HEK293 (cell line): ENCODE measurements at regions not wholly inside any gene's neighbourhood (a gene's known extent, or its start where the extent isn't known, plus 50 kb on each side); places are given as distances from the start of the nearest gene placed in this dataset.

ENCODE experiments used
- CTCF ChIA-PET: fragments of 350-600 bp; formaldehyde crosslinking; extraction: SDS; loops from one replicate; lab custom pipeline; 2021; ENCODE audit warnings: antibody characterized with exemption; lab: Yijun Ruan, JAX
- POLR2A ChIA-PET: fragments of 300-600 bp; formaldehyde crosslinking; extraction: SDS; loops from one replicate; lab custom pipeline; 2020; ENCODE audit warnings: antibody characterized with exemption, inconsistent platforms; lab: Yijun Ruan, JAX
- H3K27ac ChIP-seq: fragments of 200-500 bp; sonication (Bioruptor generic); 2 replicates; pipeline ENCODE4 v1.5.1; 2014; ENCODE audit warnings: low read depth, low read length, control low read depth, inconsistent platforms; ENCODE audit errors: extremely low read depth
- H3K36me3 ChIP-seq, 2 experiments: fragments of 200-500 bp in 1 of 2; sonication (Bioruptor generic) in 1 of 2; 1 replicate in 1 of 2; 2 replicates in 1 of 2; pipeline ENCODE4 v1.5.1; 2014 to 2017; ENCODE audit warnings: inconsistent platforms in 2 of 2, low read length in 2 of 2; ENCODE audit not compliant: control insufficient read depth in 2 of 2, insufficient read depth in 1 of 2
- H3K4me1 ChIP-seq: fragments of 200-500 bp; sonication (Bioruptor generic); 2 replicates; pipeline ENCODE4 v1.5.1; 2014; ENCODE audit warnings: mild to moderate bottlenecking, low read length, inconsistent platforms; ENCODE audit not compliant: control insufficient read depth, insufficient read depth
- H3K4me3 ChIP-seq: 2 replicates; pipeline ENCODE4 v1.5.1; 2011; ENCODE audit warnings: low read depth, mild to moderate bottlenecking, control low read depth, low read length, moderate library complexity
- H3K9me3 ChIP-seq: fragments of 200-500 bp; sonication (Bioruptor generic); 2 replicates; pipeline ENCODE4 v1.5.1; 2014; ENCODE audit warnings: low read depth, low read length, inconsistent platforms; ENCODE audit not compliant: control insufficient read depth, insufficient read depth
- HOXD13 ChIP-seq: sonication (generic); formaldehyde crosslinking; IDR thresholded peaks from 2 replicates; pipeline ENCODE4 v1.8.0; 2022; ENCODE audit warnings: missing genetic modification reagents, borderline replicate concordance
- PBX3 ChIP-seq: sonication (generic); formaldehyde crosslinking; IDR thresholded peaks from 2 replicates; pipeline ENCODE4 v1.8.1; 2022; ENCODE audit warnings: mild to moderate bottlenecking, moderate library complexity, missing genetic modification reagents
- REST ChIP-seq: fragments of 450-650 bp; formaldehyde crosslinking; IDR thresholded peaks from 2 replicates; pipeline ENCODE4 v1.5.1; 2016; ENCODE audit warnings: missing biosample characterization, missing genetic modification characterization
- ZBTB10 ChIP-seq: fragments of 450-650 bp; formaldehyde crosslinking; IDR thresholded peaks from 2 replicates; pipeline ENCODE4 v1.5.1; 2016; ENCODE audit warnings: missing biosample characterization, missing genetic modification characterization
- ZBTB44 ChIP-seq: fragments of 450-650 bp; IDR thresholded peaks from 2 replicates; pipeline ENCODE4 v1.5.1; 2018; ENCODE audit warnings: missing biosample characterization, mild to moderate bottlenecking, missing genetic modification characterization
- ZBTB48 ChIP-seq: fragments of 450-650 bp; formaldehyde crosslinking; IDR thresholded peaks from 2 replicates; pipeline ENCODE4 v1.5.1; 2016; ENCODE audit warnings: missing biosample characterization, missing genetic modification characterization
- ZNF114 ChIP-seq: fragments of 450-650 bp; formaldehyde crosslinking; IDR thresholded peaks from 2 replicates; pipeline ENCODE4 v1.5.0; 2017; ENCODE audit warnings: missing biosample characterization, missing genetic modification characterization
- ZNF140 ChIP-seq: fragments of 450-650 bp; formaldehyde crosslinking; IDR thresholded peaks from 2 replicates; pipeline ENCODE4 v1.5.1; 2016; ENCODE audit warnings: missing biosample characterization, missing genetic modification characterization
- ZNF223 ChIP-seq: fragments of 450-650 bp; formaldehyde crosslinking; IDR thresholded peaks from 2 replicates; pipeline ENCODE4 v1.5.1; 2016; ENCODE audit warnings: missing biosample characterization, missing genetic modification characterization
- ZNF354C ChIP-seq: fragments of 450-650 bp; formaldehyde crosslinking; IDR thresholded peaks from 2 replicates; pipeline ENCODE4 v1.5.1; 2016; ENCODE audit warnings: missing biosample characterization, missing genetic modification characterization, low read depth, borderline replicate concordance
- ZNF398 ChIP-seq: fragments of 450-650 bp; formaldehyde crosslinking; IDR thresholded peaks from 2 replicates; pipeline ENCODE4 v1.5.1; 2017; ENCODE audit warnings: missing biosample characterization, missing genetic modification characterization
- ZNF624 ChIP-seq: fragments of 450-650 bp; formaldehyde crosslinking; IDR thresholded peaks from 2 replicates; pipeline ENCODE4 v1.5.1; 2017; ENCODE audit warnings: missing biosample characterization, missing genetic modification characterization
- ZNF660 ChIP-seq: fragments of 450-650 bp; IDR thresholded peaks from 2 replicates; pipeline ENCODE4 v1.5.1; 2018; ENCODE audit warnings: missing biosample characterization, mild to moderate bottlenecking, missing genetic modification characterization
- ZNF664 ChIP-seq: fragments of 450-650 bp; formaldehyde crosslinking; IDR thresholded peaks from 2 replicates; pipeline ENCODE4 v1.5.1; 2016; ENCODE audit warnings: missing biosample characterization, missing genetic modification characterization
- ZNF707 ChIP-seq: fragments of 450-650 bp; formaldehyde crosslinking; IDR thresholded peaks from 2 replicates; pipeline ENCODE4 v1.5.1; 2016; ENCODE audit warnings: missing biosample characterization, missing genetic modification characterization
- ZNF768 ChIP-seq: fragments of 450-650 bp; formaldehyde crosslinking; IDR thresholded peaks from 2 replicates; pipeline ENCODE4 v1.5.1; 2018; ENCODE audit warnings: missing biosample characterization, mild to moderate bottlenecking, missing genetic modification characterization
- ZNF776 ChIP-seq: fragments of 450-650 bp; formaldehyde crosslinking; IDR thresholded peaks from 2 replicates; pipeline ENCODE4 v1.5.0; 2017; ENCODE audit warnings: missing biosample characterization, missing genetic modification characterization, borderline replicate concordance
- ZNF837 ChIP-seq: fragments of 450-650 bp; formaldehyde crosslinking; IDR thresholded peaks from 2 replicates; pipeline ENCODE4 v1.5.1; 2016; ENCODE audit warnings: missing biosample characterization, missing genetic modification characterization
- ZSCAN16 ChIP-seq: fragments of 450-650 bp; formaldehyde crosslinking; IDR thresholded peaks from 2 replicates; pipeline ENCODE4 v1.5.1; 2016; ENCODE audit warnings: missing biosample characterization, missing genetic modification characterization

- POLR2A ChIA-PET = no interaction called here
- Histone ChIP-seq H3K27ac (no peak overlapping the region), H3K4me1 (no peaks in the 10 kb centered on the region), H3K4me3 (no peak overlapping the region), H3K36me3 (no peaks in the 10 kb centered on the region), H3K9me3 (no peaks in the 10 kb centered on the region)
- TF ChIP-seq ZBTB44 (tag by site-specific recombination) = no peak
- TF ChIP-seq ZNF660 (tag by site-specific recombination) = no peak
- no peak for TF ChIP-seq ZNF768 (tag by site-specific recombination)
- TF ChIP-seq ZBTB10 (tag by site-specific recombination) = no peak
- TF ChIP-seq PBX3 = no peak
- no peak for TF ChIP-seq ZNF837 (tag by site-specific recombination)
- no peak for TF ChIP-seq ZSCAN16
- TF ChIP-seq ZNF398 (tag by site-specific recombination) = no peak
- CTCF ChIA-PET = interaction anchor here (1.3 kb wide), 1 partner anchor 18 kb away, joined by 3 read pairs; no protein-coding TSS in a partner anchor
Observed at GRCh38 chr18:40917056-40917455, 1038.0 kb upstream of the PIK3C3 start.

- ChIA-PET CTCF (interaction anchor here (0.9 kb wide), 1 partner anchor 19 kb away, joined by 3 read pairs; no protein-coding TSS in a partner anchor), POLR2A (no interaction called here)
- Histone ChIP-seq H3K36me3 (no peaks in the 10 kb centered on the region), H3K9me3 (no peaks in the 10 kb centered on the region), H3K27ac (no peak overlapping the region), H3K4me3 (no peak overlapping the region), H3K4me1 (no peaks in the 10 kb centered on the region)
- TF ChIP-seq ZNF140 (tag by site-specific recombination) = no peak
- no peak for TF ChIP-seq ZNF707 (tag by site-specific recombination)
- TF ChIP-seq ZNF114 = no peak
- TF ChIP-seq HOXD13 (CRISPR knock-in tag) = no peak
- no peak for TF ChIP-seq ZNF223 (tag by site-specific recombination)
- TF ChIP-seq ZNF354C (tag by site-specific recombination) = no peak
- no peak for TF ChIP-seq ZNF664 (tag by site-specific recombination)
- TF ChIP-seq ZNF624 (tag by site-specific recombination) = no peak
- TF ChIP-seq ZBTB48 (tag by site-specific recombination) = no peak
- TF ChIP-seq ZNF776 (tag by site-specific recombination) = no peak
- no peak for TF ChIP-seq REST (tag by site-specific recombination)
Observed at GRCh38 chr18:40915724-40916123, 1039.3 kb upstream of the PIK3C3 start.
